Parathyroid adenoma (tissue), 2 donors: ENCODE measurements at regions not wholly inside any gene's neighbourhood (a gene's known extent, or its start where the extent isn't known, plus 50 kb on each side); places are given as distances from the start of the nearest gene placed in this dataset.

Experiments used
- H2AFZ ChIP-seq: fragments of 300-600 bp; sonication (generic); one replicate; pipeline ENCODE4 v1.7.0; 2017; ENCODE audit warnings: antibody characterized with exemption, mild to moderate bottlenecking
- H3K27ac ChIP-seq: fragments of 300-600 bp; sonication (generic); one replicate; pipeline ENCODE4 v1.7.0; 2017
- H3K27me3 ChIP-seq: fragments of 300-600 bp; sonication (generic); one replicate; pipeline ENCODE4 v1.7.0; 2017; ENCODE audit warnings: low read length; ENCODE audit not compliant: control insufficient read depth, insufficient read depth
- H3K36me3 ChIP-seq: fragments of 300-600 bp; sonication (generic); one replicate; pipeline ENCODE4 v1.7.0; 2017; ENCODE audit warnings: low read length; ENCODE audit not compliant: control insufficient read depth, insufficient read depth
- H3K4me1 ChIP-seq: fragments of 300-600 bp; sonication (generic); one replicate; pipeline ENCODE4 v1.7.0; 2017; ENCODE audit warnings: control low read depth
- H3K4me2 ChIP-seq: fragments of 300-600 bp; sonication (generic); one replicate; pipeline ENCODE4 v1.7.0; 2017; ENCODE audit warnings: low read length
- H3K4me3 ChIP-seq: fragments of 300-600 bp; sonication (generic); one replicate; pipeline ENCODE4 v1.7.0; 2017; ENCODE audit warnings: low read depth, low read length
- H3K79me2 ChIP-seq: fragments of 300-600 bp; sonication (generic); one replicate; pipeline ENCODE4 v1.7.0; 2017; ENCODE audit warnings: control low read depth
- H3K9ac ChIP-seq: fragments of 300-600 bp; sonication (generic); one replicate; pipeline ENCODE4 v1.7.0; 2017; ENCODE audit warnings: mild to moderate bottlenecking
- H3K9me3 ChIP-seq: fragments of 300-600 bp; sonication (generic); one replicate; pipeline ENCODE4 v1.7.0; 2017; ENCODE audit warnings: low read length; ENCODE audit not compliant: control insufficient read depth
- CTCF ChIP-seq: fragments of 300-600 bp; sonication (generic); IDR thresholded peaks from one replicate; pipeline ENCODE4 v1.7.0; 2017; ENCODE audit warnings: antibody characterized with exemption, mild to moderate bottlenecking
- donor health status: primary hyperparathyroidism.

GRCh38 chr10:7030134-7030855 lies 380.5 kb downstream of the SFMBT2 start:
- no peak overlapping the region for H2AFZ ChIP-seq
- H3K4me1 ChIP-seq = no peaks in the 10 kb centered on the region
- no peak overlapping the region for H3K4me2 ChIP-seq
- H3K9me3 ChIP-seq = no peaks in the 10 kb centered on the region
- no peak overlapping the region for H3K9ac ChIP-seq
- H3K27ac ChIP-seq = no peak overlapping the region
- no peak overlapping the region for H3K4me3 ChIP-seq
- no peaks in the 10 kb centered on the region for H3K27me3 ChIP-seq
- H3K36me3 ChIP-seq = no peaks in the 10 kb centered on the region
- H3K79me2 ChIP-seq = no peaks in the 10 kb centered on the region
- no peak for TF ChIP-seq CTCF

DNA sequence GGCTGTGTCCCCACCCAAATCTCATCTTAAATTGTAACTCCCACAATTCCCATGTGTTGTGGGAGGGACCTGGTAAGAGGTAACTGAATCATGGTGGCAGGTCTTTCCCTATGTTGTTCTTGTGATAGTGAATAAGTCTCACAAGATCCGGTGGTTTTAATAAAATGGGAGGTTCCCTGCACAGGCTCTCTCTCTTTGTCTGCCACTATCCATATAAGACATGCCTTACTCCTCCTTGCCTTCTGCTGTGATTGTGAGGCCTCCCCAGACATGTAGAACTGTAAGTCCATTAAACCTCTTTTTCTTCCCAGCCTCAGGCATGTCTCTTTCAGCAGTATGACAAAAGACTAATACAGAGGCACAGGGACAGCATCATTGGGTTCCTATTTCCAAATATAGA lies 381.2 kb downstream of the SFMBT2 start:
- H3K4me3 ChIP-seq = no peak overlapping the region
- H3K4me2 ChIP-seq = no peak overlapping the region
- no peaks in the 10 kb centered on the region for H3K79me2 ChIP-seq
- no peaks in the 10 kb centered on the region for H3K4me1 ChIP-seq
- no peaks in the 10 kb centered on the region for H3K36me3 ChIP-seq
- H3K27ac ChIP-seq = no peak overlapping the region
- no peaks in the 10 kb centered on the region for H3K9me3 ChIP-seq
- no peaks in the 10 kb centered on the region for H3K27me3 ChIP-seq
- no peak overlapping the region for H2AFZ ChIP-seq
- no peak overlapping the region for H3K9ac ChIP-seq
- TF ChIP-seq CTCF = no peak

- no peaks in the 10 kb centered on the region for H3K4me1 ChIP-seq
- H3K4me2 ChIP-seq = no peak overlapping the region
- H3K27me3 ChIP-seq = no peaks in the 10 kb centered on the region
- H3K9me3 ChIP-seq = no peaks in the 10 kb centered on the region
- no peaks in the 10 kb centered on the region for H3K36me3 ChIP-seq
- TF ChIP-seq CTCF = no peak
- no peak overlapping the region for H3K9ac ChIP-seq
- H3K79me2 ChIP-seq = no peaks in the 10 kb centered on the region
- H3K4me3 ChIP-seq = no peak overlapping the region
- H3K27ac ChIP-seq = no peak overlapping the region
- no peak overlapping the region for H2AFZ ChIP-seq
These were observed 382.0 kb downstream of the SFMBT2 start for GRCh38 chr10:7028809-7029166.

DNA sequence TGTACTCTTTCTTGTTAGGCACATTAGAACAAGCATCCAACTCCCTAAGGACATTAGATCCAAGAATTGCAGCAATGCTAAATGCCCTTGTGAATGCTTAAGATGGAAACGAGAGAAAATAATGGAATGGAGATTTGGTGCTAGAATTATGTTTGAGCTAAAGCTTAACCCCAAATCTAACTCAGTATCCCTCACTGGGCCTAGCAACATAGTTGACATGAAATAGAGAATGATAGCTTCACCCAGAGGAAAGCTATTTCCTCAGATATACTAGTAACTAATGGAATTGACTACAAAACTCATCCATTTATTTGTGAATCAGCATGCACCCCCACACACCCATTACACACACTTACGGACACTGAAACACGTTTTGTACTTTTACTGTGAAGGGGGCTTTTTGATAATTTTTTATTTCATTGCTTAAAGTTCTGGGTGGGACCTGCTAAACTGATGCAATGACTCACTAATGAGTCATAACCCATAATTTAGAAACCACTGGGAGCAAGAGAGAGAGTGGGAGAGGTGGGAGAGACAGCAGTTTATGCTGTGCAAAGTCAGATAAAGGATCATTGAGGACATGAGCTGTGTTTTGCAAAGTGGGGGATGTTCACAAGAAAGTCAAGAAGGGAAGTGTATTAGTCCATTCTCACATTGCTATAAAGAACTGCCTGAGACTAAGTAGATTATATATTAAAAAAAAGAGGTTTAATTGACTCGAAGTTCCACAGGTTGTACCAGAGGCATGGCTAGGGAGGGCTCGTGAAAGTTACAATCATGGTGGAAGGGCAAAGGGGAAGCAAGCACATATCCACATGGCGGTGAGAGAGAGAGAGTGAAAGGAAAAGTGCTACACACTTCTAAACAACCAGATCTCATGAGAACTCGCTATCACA lies 382.7 kb downstream of the SFMBT2 start:
- Histone ChIP-seq H3K27ac (no peak overlapping the region), H3K9ac (no peak overlapping the region)

More for the DNA sequence above, 382.7 kb downstream of the SFMBT2 start:
- Histone ChIP-seq H3K27me3 (no peaks in the 10 kb centered on the region), H3K36me3 (no peaks in the 10 kb centered on the region), H2AFZ (no peak overlapping the region), H3K4me1 (no peaks in the 10 kb centered on the region), H3K79me2 (no peaks in the 10 kb centered on the region), H3K4me2 (no peak overlapping the region), H3K4me3 (no peak overlapping the region), H3K9me3 (no peaks in the 10 kb centered on the region)
- no peak for TF ChIP-seq CTCF
